Neural cell (in vitro differentiated cells): ENCODE measurements at regions not wholly inside any gene's neighbourhood (a gene's known extent, or its start where the extent isn't known, plus 50 kb on each side); places are given as distances from the start of the nearest gene placed in this dataset.

ENCODE experiments used
- H2AFZ ChIP-seq: fragments of 200-600, 300-800 bp; sonication (generic), shearing (Covaris generic); 2 replicates; pipeline ENCODE4 v1.6.0; 2014; ENCODE audit warnings: low read depth, mild to moderate bottlenecking, antibody characterized with exemption, low read length, moderate library complexity
- H3F3A ChIP-seq: fragments of 200-600 bp; shearing (Covaris generic); 2 replicates; pipeline ENCODE4 v1.6.1; 2016; ENCODE audit warnings: mild to moderate bottlenecking, moderate library complexity, mixed read lengths, antibody characterized with exemption, low read length; ENCODE audit not compliant: insufficient read depth, poor library complexity, severe bottlenecking
- H3K27ac ChIP-seq: fragments of 200-600, 300-800 bp; sonication (generic), shearing (Covaris generic); 2 replicates; pipeline ENCODE4 v1.5.1; 2014; ENCODE audit warnings: mild to moderate bottlenecking, low read length, moderate library complexity
- H3K27me3 ChIP-seq: fragments of 300-800, 200-600 bp; sonication (generic), shearing (Covaris generic); 2 replicates; pipeline ENCODE4 v1.6.0; 2014; ENCODE audit warnings: mild to moderate bottlenecking, low read depth, low read length, moderate library complexity; ENCODE audit not compliant: insufficient read depth
- H3K36me3 ChIP-seq: fragments of 300-800, 200-600 bp; sonication (generic), shearing (Covaris generic); 2 replicates; pipeline ENCODE4 v1.5.1; 2014; ENCODE audit warnings: mild to moderate bottlenecking, antibody characterized with exemption, low read length, moderate library complexity; ENCODE audit not compliant: insufficient read depth
- H3K4me2 ChIP-seq: fragments of 300-800, 200-600 bp; sonication (generic), shearing (Covaris generic); 2 replicates; pipeline ENCODE4 v1.6.0; 2014; ENCODE audit warnings: mild to moderate bottlenecking, low read length
- H3K4me3 ChIP-seq: fragments of 300-800, 200-600 bp; sonication (generic), shearing (Covaris generic); 2 replicates; pipeline ENCODE4 v1.5.1; 2014; ENCODE audit warnings: mild to moderate bottlenecking, low read length, moderate library complexity
- H3K79me2 ChIP-seq: fragments of 200-600 bp; shearing (Covaris generic); replicated peaks from 2 replicates; pipeline ENCODE4 v1.6.0; 2014; ENCODE audit warnings: mild to moderate bottlenecking, low read length, moderate library complexity; ENCODE audit not compliant: insufficient read depth
- H3K9ac ChIP-seq: fragments of 300-800, 200-600 bp; sonication (generic), shearing (Covaris generic); 2 replicates; pipeline ENCODE4 v1.6.1; 2016; ENCODE audit warnings: mild to moderate bottlenecking, low read length, mixed read lengths
- H3K9me2 ChIP-seq: fragments of 200-600 bp; shearing (Covaris generic); 2 replicates; pipeline ENCODE4 v1.6.1; 2016; ENCODE audit warnings: mild to moderate bottlenecking, low read length, mixed read lengths; ENCODE audit not compliant: insufficient read depth
- H3K9me3 ChIP-seq: fragments of 200-600, 300-800 bp; sonication (generic), shearing (Covaris generic); 2 replicates; pipeline ENCODE4 v1.6.1; 2016; ENCODE audit warnings: mild to moderate bottlenecking, mixed run types, low read length, moderate library complexity, mixed read lengths
- H4K20me1 ChIP-seq: fragments of 200-600 bp; shearing (Covaris generic); 2 replicates; pipeline ENCODE4 v1.6.1; 2016; ENCODE audit warnings: mild to moderate bottlenecking, mixed run types; ENCODE audit not compliant: insufficient read depth
- EP300 ChIP-seq: fragments of 450-650 bp; conservative IDR thresholded peaks from 2 replicates; pipeline ENCODE4 v1.6.1; 2014; ENCODE audit warnings: antibody characterized with exemption, mild to moderate bottlenecking, moderate library complexity; ENCODE audit not compliant: poor library complexity, severe bottlenecking
- EZH2 ChIP-seq: fragments of 200-600, 300-800 bp; shearing (Covaris generic), sonication (generic); IDR thresholded peaks from 2 replicates; pipeline ENCODE4 v1.6.1; 2014; ENCODE audit warnings: antibody characterized with exemption, low read length, borderline replicate concordance, mild to moderate bottlenecking; ENCODE audit not compliant: insufficient read depth, poor library complexity, severe bottlenecking
- MXI1 ChIP-seq: fragments of 450-650 bp; conservative IDR thresholded peaks from 2 replicates; pipeline ENCODE4 v1.6.1; 2014; ENCODE audit warnings: antibody characterized with exemption, mild to moderate bottlenecking; ENCODE audit not compliant: poor library complexity, severe bottlenecking
- POLR2AphosphoS5 ChIP-seq: IDR thresholded peaks from 2 replicates; pipeline ENCODE4 v1.6.1; 2012
- RAD21 ChIP-seq: fragments of 450-650 bp; conservative IDR thresholded peaks from 2 replicates; pipeline ENCODE4 v1.6.1; 2014; ENCODE audit warnings: antibody characterized with exemption, mild to moderate bottlenecking, moderate library complexity
- SMC3 ChIP-seq: fragments of 450-650 bp; conservative IDR thresholded peaks from 2 replicates; pipeline ENCODE4 v1.6.1; 2014; ENCODE audit warnings: antibody characterized with exemption, mild to moderate bottlenecking, moderate library complexity; ENCODE audit not compliant: poor library complexity
- TAF1 ChIP-seq: IDR thresholded peaks from 2 replicates; pipeline ENCODE4 v1.6.1; 2012; ENCODE audit warnings: low read depth
- TF ChIP-seq, protein P1 (sequence below): fragments of 450-650 bp; IDR thresholded peaks from 2 replicates; pipeline ENCODE4 v1.5.1; 2014; ENCODE audit warnings: antibody characterized with exemption, mild to moderate bottlenecking, moderate library complexity; ENCODE audit not compliant: poor library complexity, severe bottlenecking
- TF ChIP-seq, protein P2 (sequence below): IDR thresholded peaks from 2 replicates; pipeline ENCODE4 v1.6.1; 2012; ENCODE audit warnings: borderline replicate concordance

DNA sequence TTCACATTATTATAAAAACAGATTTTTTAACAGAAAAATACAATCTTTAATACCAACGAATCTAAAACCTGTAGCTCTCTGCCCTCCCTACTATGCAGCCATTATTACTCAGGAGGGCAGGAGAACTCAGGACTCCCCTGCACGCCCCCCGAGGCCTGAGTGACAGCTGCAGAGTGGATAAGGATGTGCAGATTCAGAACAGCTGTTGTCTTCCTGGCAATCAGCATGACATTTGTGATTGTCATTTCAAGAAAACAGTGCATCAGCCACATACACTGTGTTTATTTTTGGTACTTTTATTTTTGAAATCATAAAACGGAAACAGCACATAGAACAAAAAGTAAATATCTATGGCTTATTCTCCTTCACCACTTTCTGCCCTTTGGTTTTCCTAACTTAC is 450.8 kb downstream of the OCA2 start:
- no peak overlapping the region for H3K4me2 ChIP-seq
- no peak overlapping the region for H3K9ac ChIP-seq
- no peak overlapping the region for H3K27ac ChIP-seq
- H3K36me3 ChIP-seq: no peaks in the 10 kb centered on the region
- H3K9me2 ChIP-seq: no peaks in the 10 kb centered on the region
- H3K9me3 ChIP-seq: no peaks in the 10 kb centered on the region
- no peak overlapping the region for H3K4me3 ChIP-seq
- no peaks in the 10 kb centered on the region for H4K20me1 ChIP-seq
- TF ChIP-seq EP300 (peak; percentile 86), SMC3 (no peak), POLR2AphosphoS5 (peak; percentile 64)
- H3K79me2 ChIP-seq: no peaks in the 10 kb centered on the region
- no peaks in the 10 kb centered on the region for H3F3A ChIP-seq
- H3K27me3 ChIP-seq: no peaks in the 10 kb centered on the region
- H2AFZ ChIP-seq: no peak overlapping the region

DNA sequence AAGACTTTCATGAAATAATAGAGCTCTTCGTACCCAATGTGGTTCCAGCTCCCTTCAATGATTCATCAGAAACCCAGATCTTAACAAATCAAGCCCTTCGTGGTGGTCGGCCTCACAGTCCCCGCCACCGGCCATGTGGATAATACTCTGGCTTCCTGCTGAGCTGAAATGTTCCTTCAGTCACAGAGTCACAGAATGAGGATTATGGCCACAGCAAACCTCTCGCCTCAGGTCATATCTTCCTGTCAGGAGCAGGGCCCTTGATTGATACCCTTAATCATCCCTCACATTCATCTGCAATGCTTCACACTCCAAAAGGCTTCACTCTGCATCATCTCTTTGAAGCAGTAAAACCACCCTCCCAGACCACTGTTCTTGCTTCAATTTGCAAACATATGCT is 452.6 kb downstream of the OCA2 start:
- no peaks in the 10 kb centered on the region for H3K27me3 ChIP-seq
- TF ChIP-seq, protein P1, sequence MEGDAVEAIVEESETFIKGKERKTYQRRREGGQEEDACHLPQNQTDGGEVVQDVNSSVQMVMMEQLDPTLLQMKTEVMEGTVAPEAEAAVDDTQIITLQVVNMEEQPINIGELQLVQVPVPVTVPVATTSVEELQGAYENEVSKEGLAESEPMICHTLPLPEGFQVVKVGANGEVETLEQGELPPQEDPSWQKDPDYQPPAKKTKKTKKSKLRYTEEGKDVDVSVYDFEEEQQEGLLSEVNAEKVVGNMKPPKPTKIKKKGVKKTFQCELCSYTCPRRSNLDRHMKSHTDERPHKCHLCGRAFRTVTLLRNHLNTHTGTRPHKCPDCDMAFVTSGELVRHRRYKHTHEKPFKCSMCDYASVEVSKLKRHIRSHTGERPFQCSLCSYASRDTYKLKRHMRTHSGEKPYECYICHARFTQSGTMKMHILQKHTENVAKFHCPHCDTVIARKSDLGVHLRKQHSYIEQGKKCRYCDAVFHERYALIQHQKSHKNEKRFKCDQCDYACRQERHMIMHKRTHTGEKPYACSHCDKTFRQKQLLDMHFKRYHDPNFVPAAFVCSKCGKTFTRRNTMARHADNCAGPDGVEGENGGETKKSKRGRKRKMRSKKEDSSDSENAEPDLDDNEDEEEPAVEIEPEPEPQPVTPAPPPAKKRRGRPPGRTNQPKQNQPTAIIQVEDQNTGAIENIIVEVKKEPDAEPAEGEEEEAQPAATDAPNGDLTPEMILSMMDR: no peak
- no peak for TF ChIP-seq RAD21
- no peak for TF ChIP-seq MXI1
- TF ChIP-seq EP300: no peak
- TF ChIP-seq, protein P2, sequence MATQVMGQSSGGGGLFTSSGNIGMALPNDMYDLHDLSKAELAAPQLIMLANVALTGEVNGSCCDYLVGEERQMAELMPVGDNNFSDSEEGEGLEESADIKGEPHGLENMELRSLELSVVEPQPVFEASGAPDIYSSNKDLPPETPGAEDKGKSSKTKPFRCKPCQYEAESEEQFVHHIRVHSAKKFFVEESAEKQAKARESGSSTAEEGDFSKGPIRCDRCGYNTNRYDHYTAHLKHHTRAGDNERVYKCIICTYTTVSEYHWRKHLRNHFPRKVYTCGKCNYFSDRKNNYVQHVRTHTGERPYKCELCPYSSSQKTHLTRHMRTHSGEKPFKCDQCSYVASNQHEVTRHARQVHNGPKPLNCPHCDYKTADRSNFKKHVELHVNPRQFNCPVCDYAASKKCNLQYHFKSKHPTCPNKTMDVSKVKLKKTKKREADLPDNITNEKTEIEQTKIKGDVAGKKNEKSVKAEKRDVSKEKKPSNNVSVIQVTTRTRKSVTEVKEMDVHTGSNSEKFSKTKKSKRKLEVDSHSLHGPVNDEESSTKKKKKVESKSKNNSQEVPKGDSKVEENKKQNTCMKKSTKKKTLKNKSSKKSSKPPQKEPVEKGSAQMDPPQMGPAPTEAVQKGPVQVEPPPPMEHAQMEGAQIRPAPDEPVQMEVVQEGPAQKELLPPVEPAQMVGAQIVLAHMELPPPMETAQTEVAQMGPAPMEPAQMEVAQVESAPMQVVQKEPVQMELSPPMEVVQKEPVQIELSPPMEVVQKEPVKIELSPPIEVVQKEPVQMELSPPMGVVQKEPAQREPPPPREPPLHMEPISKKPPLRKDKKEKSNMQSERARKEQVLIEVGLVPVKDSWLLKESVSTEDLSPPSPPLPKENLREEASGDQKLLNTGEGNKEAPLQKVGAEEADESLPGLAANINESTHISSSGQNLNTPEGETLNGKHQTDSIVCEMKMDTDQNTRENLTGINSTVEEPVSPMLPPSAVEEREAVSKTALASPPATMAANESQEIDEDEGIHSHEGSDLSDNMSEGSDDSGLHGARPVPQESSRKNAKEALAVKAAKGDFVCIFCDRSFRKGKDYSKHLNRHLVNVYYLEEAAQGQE: no peak
- TF ChIP-seq POLR2AphosphoS5: no peak
- no peak for TF ChIP-seq SMC3
- no peak for TF ChIP-seq TAF1
- no peak for TF ChIP-seq EZH2
- no peak overlapping the region for H3K9ac ChIP-seq
- H3K9me2 ChIP-seq: no peaks in the 10 kb centered on the region
- no peak overlapping the region for H2AFZ ChIP-seq
- H3K36me3 ChIP-seq: no peaks in the 10 kb centered on the region
- H4K20me1 ChIP-seq: no peaks in the 10 kb centered on the region
- H3K4me3 ChIP-seq: no peak overlapping the region
- no peak overlapping the region for H3K27ac ChIP-seq
- no peaks in the 10 kb centered on the region for H3K9me3 ChIP-seq
- H3K79me2 ChIP-seq: no peaks in the 10 kb centered on the region
- H3F3A ChIP-seq: no peaks in the 10 kb centered on the region
- H3K4me2 ChIP-seq: no peak overlapping the region

DNA sequence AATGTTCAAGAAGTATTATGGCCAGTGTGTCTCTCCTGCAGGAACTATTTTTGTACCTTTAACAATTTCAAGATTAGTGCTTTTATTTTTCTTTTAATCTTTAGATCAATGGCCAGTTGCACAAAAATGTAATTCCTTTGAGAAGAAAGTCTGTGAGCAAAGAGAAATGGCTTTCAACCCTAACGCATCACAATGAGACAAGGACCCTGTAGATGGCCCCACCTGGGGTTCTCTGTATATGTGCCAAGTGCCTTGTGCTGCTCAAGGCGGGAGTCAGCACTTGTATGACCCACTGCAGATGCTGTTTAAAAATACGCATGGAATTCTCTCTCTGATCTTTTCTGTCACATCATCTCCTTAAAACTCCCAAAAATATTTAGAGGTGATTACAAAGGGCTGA is 453.4 kb downstream of the OCA2 start:
- Histone ChIP-seq H2AFZ (no peak overlapping the region), H3K9me2 (no peaks in the 10 kb centered on the region), H3F3A (no peaks in the 10 kb centered on the region), H3K79me2 (no peaks in the 10 kb centered on the region), H3K9ac (no peak overlapping the region), H3K36me3 (no peaks in the 10 kb centered on the region), H3K9me3 (no peaks in the 10 kb centered on the region), H3K4me2 (no peak overlapping the region), H4K20me1 (no peaks in the 10 kb centered on the region), H3K4me3 (no peak overlapping the region), H3K27me3 (no peaks in the 10 kb centered on the region), H3K27ac (no peak overlapping the region)
- TF ChIP-seq EP300 (no peak), EZH2 (no peak), RAD21 (no peak), POLR2AphosphoS5 (no peak), MXI1 (no peak)
- TF ChIP-seq, protein P2: no peak
- TF ChIP-seq, protein P1: no peak
